Astrocyte (in vitro differentiated cells and primary cell): ENCODE measurements at regions not wholly inside any gene's neighbourhood (a gene's known extent, or its start where the extent isn't known, plus 50 kb on each side); places are given as distances from the start of the nearest gene placed in this dataset.

Experiments used
- EZH2 ChIP-seq: IDR thresholded peaks from 2 replicates; pipeline ENCODE4 v1.6.1; 2012; ENCODE audit warnings: mild to moderate bottlenecking, low read length, inconsistent platforms; ENCODE audit not compliant: insufficient read depth
- TF ChIP-seq, protein P1 (sequence below): IDR thresholded peaks from 2 replicates; pipeline ENCODE4 v1.5.1; 2011; ENCODE audit warnings: low read depth, mild to moderate bottlenecking, inconsistent platforms, low read length, moderate library complexity; ENCODE audit not compliant: insufficient read depth

DNA sequence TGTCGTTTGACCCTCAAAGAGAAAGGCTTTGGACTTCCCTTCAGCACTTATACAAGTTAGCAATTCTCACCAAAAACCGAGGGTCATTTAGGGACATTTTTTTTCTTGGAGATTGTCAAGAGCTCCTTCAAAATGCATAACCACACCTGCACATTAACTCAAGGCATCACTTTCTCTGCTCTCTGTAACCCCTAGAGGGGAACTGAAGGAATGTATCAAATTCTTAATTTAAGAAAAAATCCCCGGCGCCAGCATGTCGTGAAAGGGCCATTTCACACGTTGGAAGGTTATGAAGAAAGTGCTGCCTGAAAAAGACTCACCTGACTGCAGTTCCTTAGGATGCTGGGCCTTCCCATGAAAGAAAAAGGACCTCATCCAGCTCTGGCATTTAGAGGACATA, 131.6 kb upstream of the ZC3H12A start:
- TF ChIP-seq EZH2 = no peak
- TF ChIP-seq, protein P1, sequence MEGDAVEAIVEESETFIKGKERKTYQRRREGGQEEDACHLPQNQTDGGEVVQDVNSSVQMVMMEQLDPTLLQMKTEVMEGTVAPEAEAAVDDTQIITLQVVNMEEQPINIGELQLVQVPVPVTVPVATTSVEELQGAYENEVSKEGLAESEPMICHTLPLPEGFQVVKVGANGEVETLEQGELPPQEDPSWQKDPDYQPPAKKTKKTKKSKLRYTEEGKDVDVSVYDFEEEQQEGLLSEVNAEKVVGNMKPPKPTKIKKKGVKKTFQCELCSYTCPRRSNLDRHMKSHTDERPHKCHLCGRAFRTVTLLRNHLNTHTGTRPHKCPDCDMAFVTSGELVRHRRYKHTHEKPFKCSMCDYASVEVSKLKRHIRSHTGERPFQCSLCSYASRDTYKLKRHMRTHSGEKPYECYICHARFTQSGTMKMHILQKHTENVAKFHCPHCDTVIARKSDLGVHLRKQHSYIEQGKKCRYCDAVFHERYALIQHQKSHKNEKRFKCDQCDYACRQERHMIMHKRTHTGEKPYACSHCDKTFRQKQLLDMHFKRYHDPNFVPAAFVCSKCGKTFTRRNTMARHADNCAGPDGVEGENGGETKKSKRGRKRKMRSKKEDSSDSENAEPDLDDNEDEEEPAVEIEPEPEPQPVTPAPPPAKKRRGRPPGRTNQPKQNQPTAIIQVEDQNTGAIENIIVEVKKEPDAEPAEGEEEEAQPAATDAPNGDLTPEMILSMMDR = no peak
